Astrocyte (in vitro differentiated cells and primary cell): ENCODE measurements at regions not wholly inside any gene's neighbourhood (a gene's known extent, or its start where the extent isn't known, plus 50 kb on each side); places are given as distances from the start of the nearest gene placed in this dataset.

Experiments
- DNase-seq: peaks from one replicate; pipeline ENCODE4 v3.0.0-alpha.2; 2010; ENCODE audit warnings: low read depth
- FAIRE-seq: peaks from 2 replicates; lab custom pipeline; 2011; peaks lifted over from hg19 to GRCh38; lab: Jason Lieb, UNC
- H2AFZ ChIP-seq: 2 replicates; pipeline ENCODE4 v1.6.0; 2012; ENCODE audit warnings: low read depth, low read length, inconsistent platforms
- H3K27ac ChIP-seq: 2 replicates; pipeline ENCODE4 v1.5.1; 2011; ENCODE audit warnings: low read depth, low read length, inconsistent platforms
- H3K27me3 ChIP-seq: 2 replicates; pipeline ENCODE4 v1.6.0; 2011; ENCODE audit warnings: low read length, inconsistent platforms; ENCODE audit not compliant: insufficient read depth
- H3K36me3 ChIP-seq: 2 replicates; pipeline ENCODE4 v1.5.1; 2011; ENCODE audit warnings: low read length, inconsistent platforms; ENCODE audit not compliant: insufficient read depth
- H3K4me1 ChIP-seq: 2 replicates; pipeline ENCODE4 v1.5.1; 2011; ENCODE audit warnings: low read length, inconsistent platforms; ENCODE audit not compliant: insufficient read depth
- H3K4me2 ChIP-seq: 2 replicates; pipeline ENCODE4 v1.6.0; 2012; ENCODE audit warnings: low read length, inconsistent platforms
- H3K4me3 ChIP-seq: 2 replicates; pipeline ENCODE4 v1.5.1; 2011; ENCODE audit warnings: low read depth, mild to moderate bottlenecking, low read length, inconsistent platforms; ENCODE audit not compliant: insufficient read depth
- H3K79me2 ChIP-seq: 2 replicates; pipeline ENCODE4 v1.6.0; 2012; ENCODE audit warnings: mild to moderate bottlenecking, low read length, inconsistent platforms; ENCODE audit not compliant: insufficient read depth
- H3K9ac ChIP-seq: 2 replicates; pipeline ENCODE4 v1.6.0; 2012; ENCODE audit warnings: mild to moderate bottlenecking, low read length, inconsistent platforms
- H3K9me3 ChIP-seq: 2 replicates; pipeline ENCODE4 v1.5.1; 2012; ENCODE audit warnings: low read depth, mild to moderate bottlenecking, low read length, inconsistent platforms; ENCODE audit not compliant: insufficient read depth
- H4K20me1 ChIP-seq: 2 replicates; pipeline ENCODE4 v1.6.0; 2012; ENCODE audit warnings: low read length, inconsistent platforms; ENCODE audit not compliant: insufficient read depth
- H3K27ac Mint-ChIP-seq: one replicate; pipeline ENCODE4 v1.8.0; 2021; ENCODE audit warnings: mild to moderate bottlenecking, mixed read lengths; ENCODE audit not compliant: unreplicated experiment
- H3K27me3 Mint-ChIP-seq: one replicate; pipeline ENCODE4 v1.8.0; 2021; ENCODE audit warnings: low read depth, mixed read lengths; ENCODE audit not compliant: unreplicated experiment
- H3K36me3 Mint-ChIP-seq: one replicate; pipeline ENCODE4 v1.8.0; 2021; ENCODE audit warnings: low read depth, mixed read lengths; ENCODE audit not compliant: unreplicated experiment
- H3K4me1 Mint-ChIP-seq: one replicate; pipeline ENCODE4 v1.8.0; 2021; ENCODE audit warnings: low read depth, mixed read lengths; ENCODE audit not compliant: unreplicated experiment
- H3K4me3 Mint-ChIP-seq: one replicate; pipeline ENCODE4 v1.8.0; 2021; ENCODE audit warnings: mild to moderate bottlenecking, moderate library complexity, mixed read lengths; ENCODE audit not compliant: unreplicated experiment
- H3K9me3 Mint-ChIP-seq: one replicate; pipeline ENCODE4 v1.8.0; 2021; ENCODE audit warnings: mild to moderate bottlenecking, mixed read lengths; ENCODE audit not compliant: unreplicated experiment
- CTCF ChIP-seq: IDR thresholded peaks from 2 replicates; pipeline ENCODE4 v1.5.1; 2011; ENCODE audit warnings: low read depth, mild to moderate bottlenecking, inconsistent platforms, low read length, moderate library complexity; ENCODE audit not compliant: insufficient read depth
- EZH2 ChIP-seq: IDR thresholded peaks from 2 replicates; pipeline ENCODE4 v1.6.1; 2012; ENCODE audit warnings: mild to moderate bottlenecking, low read length, inconsistent platforms; ENCODE audit not compliant: insufficient read depth

GRCh38 chr6:22621701-22622100 is 52.3 kb downstream of the HDGFL1 start:
- H3K27ac ChIP-seq: no peak overlapping the region

GRCh38 chr6:22622351-22622750 is 53.0 kb downstream of the HDGFL1 start:
- no peaks in the 10 kb centered on the region for H3K27me3 Mint-ChIP-seq
- H3K4me1 Mint-ChIP-seq: peaks cover 8% of the 10 kb centered on the region
- Histone ChIP-seq H3K27me3 (no peaks in the 10 kb centered on the region), H2AFZ (no peak overlapping the region), H3K4me3 (no peak overlapping the region), H3K27ac (no peak overlapping the region), H3K79me2 (no peaks in the 10 kb centered on the region), H4K20me1 (no peaks in the 10 kb centered on the region), H3K9me3 (no peaks in the 10 kb centered on the region), H3K9ac (no peak overlapping the region), H3K4me2 (no peak overlapping the region), H3K36me3 (no peaks in the 10 kb centered on the region), H3K4me1 (no peaks in the 10 kb centered on the region)
- H3K36me3 Mint-ChIP-seq: no peaks in the 10 kb centered on the region
- peaks cover under 1% of the 10 kb centered on the region for H3K9me3 Mint-ChIP-seq
- no peak for FAIRE-seq
- DNase-seq: no peak
- H3K4me3 Mint-ChIP-seq: no peak overlapping the region
- TF ChIP-seq CTCF (no peak), EZH2 (no peak)
- no peak overlapping the region for H3K27ac Mint-ChIP-seq

More at GRCh38 chr6:22621701-22622100, 52.3 kb downstream of the HDGFL1 start:
- no peaks in the 10 kb centered on the region for H3K36me3 Mint-ChIP-seq
- H3K9me3 Mint-ChIP-seq: no peaks in the 10 kb centered on the region
- FAIRE-seq (no peak), DNase-seq (no peak)
- Histone ChIP-seq H3K9ac (no peak overlapping the region), H3K79me2 (no peaks in the 10 kb centered on the region), H2AFZ (no peak overlapping the region), H3K4me3 (no peak overlapping the region), H3K36me3 (no peaks in the 10 kb centered on the region), H3K4me2 (no peak overlapping the region), H3K27me3 (no peaks in the 10 kb centered on the region), H3K4me1 (no peaks in the 10 kb centered on the region), H4K20me1 (no peaks in the 10 kb centered on the region), H3K9me3 (no peaks in the 10 kb centered on the region)
- H3K4me3 Mint-ChIP-seq: no peak overlapping the region
- H3K27ac Mint-ChIP-seq: peak overlapping the region; percentile 20
- peaks cover 8% of the 10 kb centered on the region for H3K4me1 Mint-ChIP-seq
- TF ChIP-seq EZH2 (no peak), CTCF (no peak)
- H3K27me3 Mint-ChIP-seq: no peaks in the 10 kb centered on the region

GRCh38 chr6:22622813-22623212 is 53.4 kb downstream of the HDGFL1 start:
- DNase-seq: no peak
- no peaks in the 10 kb centered on the region for H3K79me2 ChIP-seq
- no peak overlapping the region for H3K4me3 Mint-ChIP-seq

More at GRCh38 chr6:22622813-22623212, 53.4 kb downstream of the HDGFL1 start:
- no peak for TF ChIP-seq CTCF
- TF ChIP-seq EZH2: no peak
- Histone ChIP-seq H3K4me3 (no peak overlapping the region), H3K27me3 (no peaks in the 10 kb centered on the region), H3K27ac (no peak overlapping the region), H3K9ac (no peak overlapping the region), H3K9me3 (no peaks in the 10 kb centered on the region), H3K4me1 (no peaks in the 10 kb centered on the region), H3K36me3 (no peaks in the 10 kb centered on the region), H3K4me2 (no peak overlapping the region), H2AFZ (no peak overlapping the region), H4K20me1 (no peaks in the 10 kb centered on the region)
- no peak overlapping the region for H3K27ac Mint-ChIP-seq
- H3K36me3 Mint-ChIP-seq: no peaks in the 10 kb centered on the region
- peaks cover 4% of the 10 kb centered on the region for H3K9me3 Mint-ChIP-seq
- H3K27me3 Mint-ChIP-seq: no peaks in the 10 kb centered on the region
- no peak for FAIRE-seq
- peaks cover 8% of the 10 kb centered on the region for H3K4me1 Mint-ChIP-seq
